ELF-1 (cell line): ENCODE measurements at regions not wholly inside any gene's neighbourhood (a gene's known extent, or its start where the extent isn't known, plus 50 kb on each side); places are given as distances from the start of the nearest gene placed in this dataset.
"Not testable (repeated sequence)": the region's sequence is repeated elsewhere in the genome, so short reads cannot be mapped to it uniquely, and the experiment has no call there.

Source experiments
- DNase-seq: peaks from one replicate; pipeline ENCODE4 v3.0.0-alpha.2; 2016; ENCODE audit warnings: low read depth, low spot score

GRCh38 chr5:124796495-124796894, 50.1 kb upstream of the ZNF608 start:
- DNase-seq: no peak

- no peak for DNase-seq
These were observed 51.2 kb upstream of the ZNF608 start for GRCh38 chr5:124797665-124798087.

- no peak for DNase-seq
These were observed 52.5 kb upstream of the ZNF608 start for GRCh38 chr5:124798890-124799289.

- DNase-seq: no peak
These were observed 55.1 kb upstream of the ZNF608 start for GRCh38 chr5:124801551-124801950.

- no peak for DNase-seq
These were observed 57.3 kb upstream of the ZNF608 start for GRCh38 chr5:124803617-124804323.

- DNase-seq: no peak
These were observed 59.6 kb upstream of the ZNF608 start for GRCh38 chr5:124806026-124806372.

- DNase-seq: peak; percentile 62
These were observed 60.1 kb upstream of the ZNF608 start for GRCh38 chr5:124806373-124807077.

GRCh38 chr5:124808842-124809268, 62.4 kb upstream of the ZNF608 start:
- DNase-seq: no peak

GRCh38 chr5:124810396-124811006, 64.1 kb upstream of the ZNF608 start:
- no peak for DNase-seq

GRCh38 chr5:124812771-124813358, 66.4 kb upstream of the ZNF608 start:
- no peak for DNase-seq

- DNase-seq: no peak
These were observed 69.9 kb upstream of the ZNF608 start for GRCh38 chr5:124816381-124816780.

- no peak for DNase-seq
These were observed 72.8 kb upstream of the ZNF608 start for GRCh38 chr5:124819201-124819600.

GRCh38 chr5:124822647-124823046, 76.2 kb upstream of the ZNF608 start:
- no peak for DNase-seq

- no peak for DNase-seq
These were observed 76.9 kb upstream of the ZNF608 start for GRCh38 chr5:124823380-124823779.

GRCh38 chr5:124824637-124825158, 78.3 kb upstream of the ZNF608 start:
- DNase-seq: no peak

- no peak for DNase-seq
These were observed 79.0 kb upstream of the ZNF608 start for GRCh38 chr5:124825250-124825982.

GRCh38 chr5:124825983-124826337, 79.5 kb upstream of the ZNF608 start:
- no peak for DNase-seq

GRCh38 chr5:124828731-124829234, 82.3 kb upstream of the ZNF608 start:
- no peak for DNase-seq

- no peak for DNase-seq
These were observed 85.3 kb upstream of the ZNF608 start for GRCh38 chr5:124831687-124832240.

GRCh38 chr5:124832510-124832909, 86.1 kb upstream of the ZNF608 start:
- no peak for DNase-seq

GRCh38 chr5:124836314-124836713, 89.9 kb upstream of the ZNF608 start:
- DNase-seq: not testable (repeated sequence)
